WTC11 (cell line): ENCODE measurements at regions not wholly inside any gene's neighbourhood (a gene's known extent, or its start where the extent isn't known, plus 50 kb on each side); places are given as distances from the start of the nearest gene placed in this dataset.

Source experiments
- ATAC-seq: fragments of 200-7000 bp; cut with Tn5 transposase; 2 replicates; pipeline ENCODE4 v1.10.0; 2021; ENCODE audit warnings: mild to moderate bottlenecking, moderate library complexity
- CTCF ChIA-PET: fragments of 300-600 bp; sonication (Branson Sonifier 250); formaldehyde crosslinking; loops from one replicate; lab custom pipeline; 2021; ENCODE audit warnings: antibody characterized with exemption; lab: Charles Lee
- POLR2A ChIA-PET: fragments of 350-600 bp; sonication (Branson Sonifier 250); formaldehyde crosslinking; loops from one replicate; lab custom pipeline; 2021; ENCODE audit warnings: antibody characterized with exemption; lab: Charles Lee
- DNase-seq: peaks from one replicate; pipeline ENCODE4 v3.0.0; 2021; ENCODE audit warnings: low spot score
- H3K27ac Mint-ChIP-seq: 2 replicates; pipeline ENCODE4 v1.8.0; 2021; ENCODE audit warnings: mixed read lengths
- H3K27me3 Mint-ChIP-seq: 2 replicates; pipeline ENCODE4 v1.8.0; 2021; ENCODE audit warnings: low read depth, mild to moderate bottlenecking, moderate library complexity, mixed read lengths
- H3K36me3 Mint-ChIP-seq: 2 replicates; pipeline ENCODE4 v1.8.0; 2021; ENCODE audit warnings: mixed read lengths
- H3K4me1 Mint-ChIP-seq: 2 replicates; pipeline ENCODE4 v1.8.0; 2022; ENCODE audit warnings: mixed read lengths
- H3K4me3 Mint-ChIP-seq: 2 replicates; pipeline ENCODE4 v1.8.0; 2021; ENCODE audit warnings: mild to moderate bottlenecking, moderate library complexity, mixed read lengths
- H3K9me3 Mint-ChIP-seq: 2 replicates; pipeline ENCODE4 v1.8.0; 2021; ENCODE audit warnings: mixed read lengths
- E2F5 ChIP-seq: sonication (generic); formaldehyde crosslinking; IDR thresholded peaks from 2 replicates; pipeline ENCODE4 v1.8.1; 2022; ENCODE audit warnings: mild to moderate bottlenecking, moderate library complexity, missing genetic modification reagents
- FOXP1 ChIP-seq: sonication (generic); formaldehyde crosslinking; IDR thresholded peaks from 2 replicates; pipeline ENCODE4 v1.8.0; 2022; ENCODE audit warnings: missing genetic modification reagents, mild to moderate bottlenecking, moderate library complexity, borderline replicate concordance
- GRHL2 ChIP-seq: fragments of 250-450 bp; sonication (Bioruptor Pico); IDR thresholded peaks from 2 replicates; pipeline ENCODE4 v1.8.0; 2022; ENCODE audit warnings: mild to moderate bottlenecking, moderate library complexity; ENCODE audit not compliant: insufficient replicate concordance, severe bottlenecking
- HMGXB4 ChIP-seq: sonication (generic); formaldehyde crosslinking; IDR thresholded peaks from 2 replicates; pipeline ENCODE4 v1.8.1; 2023; ENCODE audit warnings: mild to moderate bottlenecking, moderate library complexity, missing genetic modification reagents
- OVOL2 ChIP-seq: fragments of 250-450 bp; sonication (Bioruptor Pico); IDR thresholded peaks from 2 replicates; pipeline ENCODE4 v1.9.0; 2021; ENCODE audit warnings: mild to moderate bottlenecking, borderline replicate concordance
- PREB ChIP-seq: sonication (generic); formaldehyde crosslinking; IDR thresholded peaks from 2 replicates; pipeline ENCODE4 v1.8.1; 2022; ENCODE audit warnings: mild to moderate bottlenecking, missing genetic modification reagents, moderate library complexity, borderline replicate concordance
- RELA ChIP-seq: sonication (generic); formaldehyde crosslinking; IDR thresholded peaks from 2 replicates; pipeline ENCODE4 v1.8.1; 2022; ENCODE audit warnings: missing genetic modification reagents, mild to moderate bottlenecking, borderline replicate concordance
- SMAD3 ChIP-seq: sonication (generic); formaldehyde crosslinking; IDR thresholded peaks from 2 replicates; pipeline ENCODE4 v1.8.0; 2022; ENCODE audit warnings: missing genetic modification reagents, mild to moderate bottlenecking, borderline replicate concordance
- TEAD4 ChIP-seq: sonication (generic); formaldehyde crosslinking; IDR thresholded peaks from 2 replicates; pipeline ENCODE4 v1.8.0; 2022; ENCODE audit warnings: mild to moderate bottlenecking, missing genetic modification reagents
- ZNF121 ChIP-seq: sonication (generic); formaldehyde crosslinking; IDR thresholded peaks from 2 replicates; pipeline ENCODE4 v1.8.0; 2023; ENCODE audit warnings: missing genetic modification reagents
- ZNF219 ChIP-seq: sonication (generic); formaldehyde crosslinking; IDR thresholded peaks from 2 replicates; pipeline ENCODE4 v1.8.0; 2023; ENCODE audit warnings: missing genetic modification reagents, mild to moderate bottlenecking, borderline replicate concordance
- ZNF232 ChIP-seq: sonication (generic); formaldehyde crosslinking; IDR thresholded peaks from 2 replicates; pipeline ENCODE4 v1.8.0; 2022; ENCODE audit warnings: mild to moderate bottlenecking, missing genetic modification reagents
- ZNF396 ChIP-seq: fragments of 250-450 bp; sonication (Bioruptor Pico); IDR thresholded peaks from 2 replicates; pipeline ENCODE4 v1.8.0; 2021; ENCODE audit warnings: mild to moderate bottlenecking, moderate library complexity, borderline replicate concordance
- TF ChIP-seq, protein P1 (sequence below): fragments of 250-450 bp; sonication (Bioruptor Pico); IDR thresholded peaks from 2 replicates; pipeline ENCODE4 v2.1.2; 2022; ENCODE audit warnings: mild to moderate bottlenecking, moderate library complexity
- TF ChIP-seq, protein P2 (sequence below): sonication (generic); formaldehyde crosslinking; IDR thresholded peaks from 2 replicates; pipeline ENCODE4 v1.8.0; 2023; ENCODE audit warnings: missing genetic modification reagents, mild to moderate bottlenecking, borderline replicate concordance
- TF ChIP-seq, protein P3 (sequence below): fragments of 200-600 bp; IDR thresholded peaks from 2 replicates; pipeline ENCODE4 v1.8.0; 2022; ENCODE audit warnings: antibody characterized with exemption
- TF ChIP-seq, protein P4 (sequence below): sonication (generic); formaldehyde crosslinking; IDR thresholded peaks from 2 replicates; pipeline ENCODE4 v1.8.1; 2022; ENCODE audit warnings: low read depth, mild to moderate bottlenecking, moderate library complexity, missing genetic modification reagents, borderline replicate concordance
- TF ChIP-seq, protein P5 (sequence below): fragments of 250-450 bp; sonication (Bioruptor Pico); IDR thresholded peaks from 2 replicates; pipeline ENCODE4 v1.8.0; 2021; ENCODE audit warnings: mild to moderate bottlenecking

DNA sequence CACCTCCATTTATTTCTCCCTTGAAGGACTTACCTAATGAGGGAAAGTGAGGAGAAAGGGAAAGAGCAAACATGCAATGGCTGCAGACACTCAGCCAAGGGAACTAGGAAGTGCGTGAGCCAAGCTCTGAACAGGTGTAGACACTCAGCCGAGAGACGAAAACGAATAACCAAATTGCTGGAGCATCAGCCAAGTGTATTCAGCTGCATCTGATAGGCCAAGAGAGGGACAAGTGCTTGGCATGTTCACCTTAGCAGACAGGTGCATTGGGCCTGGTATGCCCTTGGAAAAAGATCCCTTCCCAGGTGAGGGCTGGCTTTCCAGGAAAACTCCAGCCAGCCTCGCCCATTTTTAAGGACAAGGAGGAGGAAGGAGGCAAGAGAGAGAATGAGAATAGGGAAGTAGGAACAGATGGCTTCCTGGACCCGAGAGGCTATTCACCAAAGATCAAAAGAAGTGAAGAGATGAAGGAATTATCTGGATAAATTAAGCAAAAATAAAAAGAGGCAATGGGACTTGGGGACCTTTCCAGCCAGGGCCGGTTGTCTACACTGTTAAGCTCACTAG is 184.7 kb downstream of the TOMM20 start (continued):
- TF ChIP-seq, protein P1, sequence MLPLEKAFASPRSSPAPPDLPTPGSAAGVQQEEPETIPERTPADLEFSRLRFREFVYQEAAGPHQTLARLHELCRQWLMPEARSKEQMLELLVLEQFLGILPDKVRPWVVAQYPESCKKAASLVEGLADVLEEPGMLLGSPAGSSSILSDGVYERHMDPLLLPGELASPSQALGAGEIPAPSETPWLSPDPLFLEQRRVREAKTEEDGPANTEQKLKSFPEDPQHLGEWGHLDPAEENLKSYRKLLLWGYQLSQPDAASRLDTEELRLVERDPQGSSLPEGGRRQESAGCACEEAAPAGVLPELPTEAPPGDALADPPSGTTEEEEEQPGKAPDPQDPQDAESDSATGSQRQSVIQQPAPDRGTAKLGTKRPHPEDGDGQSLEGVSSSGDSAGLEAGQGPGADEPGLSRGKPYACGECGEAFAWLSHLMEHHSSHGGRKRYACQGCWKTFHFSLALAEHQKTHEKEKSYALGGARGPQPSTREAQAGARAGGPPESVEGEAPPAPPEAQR (CRISPR knock-in tag), result no peak
- no peak for TF ChIP-seq SMAD3 (CRISPR knock-in tag)
- TF ChIP-seq GRHL2, result no peak
- TF ChIP-seq HMGXB4, result no peak
- TF ChIP-seq, protein P2, sequence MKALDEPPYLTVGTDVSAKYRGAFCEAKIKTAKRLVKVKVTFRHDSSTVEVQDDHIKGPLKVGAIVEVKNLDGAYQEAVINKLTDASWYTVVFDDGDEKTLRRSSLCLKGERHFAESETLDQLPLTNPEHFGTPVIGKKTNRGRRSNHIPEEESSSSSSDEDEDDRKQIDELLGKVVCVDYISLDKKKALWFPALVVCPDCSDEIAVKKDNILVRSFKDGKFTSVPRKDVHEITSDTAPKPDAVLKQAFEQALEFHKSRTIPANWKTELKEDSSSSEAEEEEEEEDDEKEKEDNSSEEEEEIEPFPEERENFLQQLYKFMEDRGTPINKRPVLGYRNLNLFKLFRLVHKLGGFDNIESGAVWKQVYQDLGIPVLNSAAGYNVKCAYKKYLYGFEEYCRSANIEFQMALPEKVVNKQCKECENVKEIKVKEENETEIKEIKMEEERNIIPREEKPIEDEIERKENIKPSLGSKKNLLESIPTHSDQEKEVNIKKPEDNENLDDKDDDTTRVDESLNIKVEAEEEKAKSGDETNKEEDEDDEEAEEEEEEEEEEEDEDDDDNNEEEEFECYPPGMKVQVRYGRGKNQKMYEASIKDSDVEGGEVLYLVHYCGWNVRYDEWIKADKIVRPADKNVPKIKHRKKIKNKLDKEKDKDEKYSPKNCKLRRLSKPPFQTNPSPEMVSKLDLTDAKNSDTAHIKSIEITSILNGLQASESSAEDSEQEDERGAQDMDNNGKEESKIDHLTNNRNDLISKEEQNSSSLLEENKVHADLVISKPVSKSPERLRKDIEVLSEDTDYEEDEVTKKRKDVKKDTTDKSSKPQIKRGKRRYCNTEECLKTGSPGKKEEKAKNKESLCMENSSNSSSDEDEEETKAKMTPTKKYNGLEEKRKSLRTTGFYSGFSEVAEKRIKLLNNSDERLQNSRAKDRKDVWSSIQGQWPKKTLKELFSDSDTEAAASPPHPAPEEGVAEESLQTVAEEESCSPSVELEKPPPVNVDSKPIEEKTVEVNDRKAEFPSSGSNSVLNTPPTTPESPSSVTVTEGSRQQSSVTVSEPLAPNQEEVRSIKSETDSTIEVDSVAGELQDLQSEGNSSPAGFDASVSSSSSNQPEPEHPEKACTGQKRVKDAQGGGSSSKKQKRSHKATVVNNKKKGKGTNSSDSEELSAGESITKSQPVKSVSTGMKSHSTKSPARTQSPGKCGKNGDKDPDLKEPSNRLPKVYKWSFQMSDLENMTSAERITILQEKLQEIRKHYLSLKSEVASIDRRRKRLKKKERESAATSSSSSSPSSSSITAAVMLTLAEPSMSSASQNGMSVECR (CRISPR knock-in tag), result no peak
- no peak for TF ChIP-seq ZNF121 (CRISPR knock-in tag)
- no peak for TF ChIP-seq FOXP1 (CRISPR knock-in tag)
- TF ChIP-seq ZNF232 (CRISPR knock-in tag), result no peak
- TF ChIP-seq ZNF219 (CRISPR knock-in tag), result no peak

DNA sequence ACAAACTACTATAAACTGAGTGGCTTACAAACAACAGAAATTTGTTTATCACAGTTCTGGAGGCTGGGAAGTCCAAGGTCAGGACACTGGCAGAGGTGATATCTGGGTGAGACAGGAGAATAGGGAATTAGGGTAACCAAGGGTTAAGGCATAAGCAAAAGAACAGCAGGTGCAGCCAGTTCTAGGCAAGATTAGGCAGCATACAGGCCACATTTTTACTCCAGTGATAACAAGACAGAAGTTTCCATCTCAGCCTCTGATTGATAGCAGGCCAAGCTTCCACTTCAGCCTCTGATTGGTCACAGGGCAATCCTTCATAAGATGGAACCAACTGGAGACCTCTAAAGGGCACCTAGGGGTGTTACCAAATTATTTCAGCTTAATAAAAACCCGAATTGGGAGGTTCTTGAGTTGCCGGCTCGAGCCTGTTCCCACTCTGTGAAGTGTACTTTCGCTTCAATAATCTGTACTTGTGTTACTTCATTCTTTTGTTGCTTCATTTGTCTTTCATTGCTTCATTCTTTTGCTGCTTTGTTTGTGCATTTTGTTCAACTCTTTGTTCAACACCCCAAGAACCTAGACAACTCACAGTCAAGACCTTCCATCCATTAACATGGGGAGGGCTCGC is 185.6 kb downstream of the TOMM20 start:
- CTCF ChIA-PET, result no interaction called here
- ATAC-seq, result no peak
- no peak for TF ChIP-seq TEAD4
- TF ChIP-seq ZNF396, result no peak
- no peak for TF ChIP-seq GRHL2
- TF ChIP-seq PREB (CRISPR knock-in tag), result no peak
- TF ChIP-seq, protein P3, sequence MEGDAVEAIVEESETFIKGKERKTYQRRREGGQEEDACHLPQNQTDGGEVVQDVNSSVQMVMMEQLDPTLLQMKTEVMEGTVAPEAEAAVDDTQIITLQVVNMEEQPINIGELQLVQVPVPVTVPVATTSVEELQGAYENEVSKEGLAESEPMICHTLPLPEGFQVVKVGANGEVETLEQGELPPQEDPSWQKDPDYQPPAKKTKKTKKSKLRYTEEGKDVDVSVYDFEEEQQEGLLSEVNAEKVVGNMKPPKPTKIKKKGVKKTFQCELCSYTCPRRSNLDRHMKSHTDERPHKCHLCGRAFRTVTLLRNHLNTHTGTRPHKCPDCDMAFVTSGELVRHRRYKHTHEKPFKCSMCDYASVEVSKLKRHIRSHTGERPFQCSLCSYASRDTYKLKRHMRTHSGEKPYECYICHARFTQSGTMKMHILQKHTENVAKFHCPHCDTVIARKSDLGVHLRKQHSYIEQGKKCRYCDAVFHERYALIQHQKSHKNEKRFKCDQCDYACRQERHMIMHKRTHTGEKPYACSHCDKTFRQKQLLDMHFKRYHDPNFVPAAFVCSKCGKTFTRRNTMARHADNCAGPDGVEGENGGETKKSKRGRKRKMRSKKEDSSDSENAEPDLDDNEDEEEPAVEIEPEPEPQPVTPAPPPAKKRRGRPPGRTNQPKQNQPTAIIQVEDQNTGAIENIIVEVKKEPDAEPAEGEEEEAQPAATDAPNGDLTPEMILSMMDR, result no peak
- no peak for TF ChIP-seq OVOL2 (CRISPR knock-in tag)
- TF ChIP-seq, protein P4, sequence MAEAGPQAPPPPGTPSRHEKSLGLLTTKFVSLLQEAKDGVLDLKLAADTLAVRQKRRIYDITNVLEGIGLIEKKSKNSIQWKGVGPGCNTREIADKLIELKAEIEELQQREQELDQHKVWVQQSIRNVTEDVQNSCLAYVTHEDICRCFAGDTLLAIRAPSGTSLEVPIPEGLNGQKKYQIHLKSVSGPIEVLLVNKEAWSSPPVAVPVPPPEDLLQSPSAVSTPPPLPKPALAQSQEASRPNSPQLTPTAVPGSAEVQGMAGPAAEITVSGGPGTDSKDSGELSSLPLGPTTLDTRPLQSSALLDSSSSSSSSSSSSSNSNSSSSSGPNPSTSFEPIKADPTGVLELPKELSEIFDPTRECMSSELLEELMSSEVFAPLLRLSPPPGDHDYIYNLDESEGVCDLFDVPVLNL, result no peak
- no peak for TF ChIP-seq E2F5 (CRISPR knock-in tag)
- no peak for TF ChIP-seq RELA (CRISPR knock-in tag)
- TF ChIP-seq, protein P5, sequence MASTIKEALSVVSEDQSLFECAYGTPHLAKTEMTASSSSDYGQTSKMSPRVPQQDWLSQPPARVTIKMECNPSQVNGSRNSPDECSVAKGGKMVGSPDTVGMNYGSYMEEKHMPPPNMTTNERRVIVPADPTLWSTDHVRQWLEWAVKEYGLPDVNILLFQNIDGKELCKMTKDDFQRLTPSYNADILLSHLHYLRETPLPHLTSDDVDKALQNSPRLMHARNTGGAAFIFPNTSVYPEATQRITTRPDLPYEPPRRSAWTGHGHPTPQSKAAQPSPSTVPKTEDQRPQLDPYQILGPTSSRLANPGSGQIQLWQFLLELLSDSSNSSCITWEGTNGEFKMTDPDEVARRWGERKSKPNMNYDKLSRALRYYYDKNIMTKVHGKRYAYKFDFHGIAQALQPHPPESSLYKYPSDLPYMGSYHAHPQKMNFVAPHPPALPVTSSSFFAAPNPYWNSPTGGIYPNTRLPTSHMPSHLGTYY (CRISPR knock-in tag), result no peak

More for the DNA sequence above, 185.6 kb downstream of the TOMM20 start:
- DNase-seq, result no peak
- Mint-ChIP-seq H3K27ac (no peak overlapping the region), H3K4me3 (no peak overlapping the region), H3K4me1 (peaks cover 6% of the 10 kb centered on the region), H3K27me3 (no peaks in the 10 kb centered on the region; the same call in 1 of the 2 replicates), H3K9me3 (peaks cover 18% of the 10 kb centered on the region), H3K36me3 (no peaks in the 10 kb centered on the region)
- POLR2A ChIA-PET, result no interaction called here
